Gastrocnemius medialis (tissue), 4 donors: ENCODE measurements at regions not wholly inside any gene's neighbourhood (a gene's known extent, or its start where the extent isn't known, plus 50 kb on each side); places are given as distances from the start of the nearest gene placed in this dataset.

Source experiments
- CTCF ChIP-seq, 5 experiments: fragments of 450-650 bp in 3 of 5; fragments of 200-600 bp in 2 of 5; sonication (generic) in 2 of 5; IDR thresholded peaks in 4 of 5; conservative IDR thresholded peaks in 1 of 5; 1 replicate in 4 of 5; 2 replicates in 1 of 5; pipeline ENCODE4 v1.5.1; 2016 to 2019; ENCODE audit warnings: antibody characterized with exemption in 5 of 5, mild to moderate bottlenecking in 3 of 5, moderate library complexity in 3 of 5
- POLR2A ChIP-seq, 2 donors: fragments of 450-650 bp; IDR thresholded peaks; one replicate each; pipeline ENCODE4 v1.6.1; 2017; ENCODE audit warnings: antibody characterized with exemption in 2 of 2, mild to moderate bottlenecking in 2 of 2, moderate library complexity in 2 of 2

- no peak for TF ChIP-seq CTCF (IDR thresholded peaks at IDR 0.05 in 4 of 5, conservative IDR thresholded peaks at IDR 0.05 in 1 of 5)
- TF ChIP-seq POLR2A (IDR thresholded peaks at IDR 0.05), result no peak
Observed at GRCh38 chr9:109990541-109990940, 210.5 kb downstream of the PALM2AKAP2 start.
